Type B pancreatic cell (in vitro differentiated cells): ENCODE measurements at regions not wholly inside any gene's neighbourhood (a gene's known extent, or its start where the extent isn't known, plus 50 kb on each side); places are given as distances from the start of the nearest gene placed in this dataset.

ENCODE experiments used
- DNase-seq: peaks from one replicate; pipeline ENCODE4 v3.0.0; 2021; ENCODE audit warnings: mixed read lengths; ENCODE audit not compliant: unreplicated experiment; ENCODE audit errors: extremely low spot score
- H3K27ac Mint-ChIP-seq: 2 replicates; pipeline ENCODE4 v1.8.0; 2021; ENCODE audit warnings: mild to moderate bottlenecking, mixed read lengths
- H3K27me3 Mint-ChIP-seq: 2 replicates; pipeline ENCODE4 v1.8.0; 2021; ENCODE audit warnings: mixed read lengths
- H3K36me3 Mint-ChIP-seq: 2 replicates; pipeline ENCODE4 v1.8.0; 2021; ENCODE audit warnings: mixed read lengths
- H3K4me1 Mint-ChIP-seq: one replicate; pipeline ENCODE4 v1.8.0; 2021; ENCODE audit warnings: mixed read lengths; ENCODE audit not compliant: unreplicated experiment
- H3K4me3 Mint-ChIP-seq: 2 replicates; pipeline ENCODE4 v1.8.0; 2021; ENCODE audit warnings: mild to moderate bottlenecking, mixed read lengths
- H3K9me3 Mint-ChIP-seq: 2 replicates; pipeline ENCODE4 v1.8.0; 2021; ENCODE audit warnings: mixed read lengths
- TF ChIP-seq, protein P1 (sequence below): fragments of 200-600 bp; sonication (generic); conservative IDR thresholded peaks from 2 replicates; pipeline ENCODE4 v1.5.0; 2021; ENCODE audit warnings: antibody characterized with exemption, mild to moderate bottlenecking

DNA sequence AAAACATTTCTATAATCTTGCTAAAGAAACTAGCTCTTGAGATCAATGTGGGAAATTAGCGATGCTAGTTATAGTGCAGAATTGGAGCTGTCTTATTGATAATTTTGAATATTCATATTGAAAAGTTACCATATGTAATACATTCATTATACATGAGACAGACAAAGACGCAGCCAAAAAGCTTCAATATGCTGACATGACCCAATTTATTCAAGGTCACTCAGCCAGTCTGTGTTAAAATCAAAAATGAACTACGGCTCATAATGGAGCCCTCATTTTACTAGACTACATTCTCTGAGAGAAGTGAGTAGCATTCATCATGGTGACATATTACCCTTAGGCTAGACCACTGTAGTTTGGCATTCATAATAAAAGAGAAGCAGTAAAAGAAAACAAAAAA, 107.3 kb upstream of the GABRG2 start:
- Mint-ChIP-seq H3K9me3 (no peaks in the 10 kb centered on the region), H3K27ac (no peak overlapping the region), H3K4me3 (no peak overlapping the region), H3K27me3 (no peaks in the 10 kb centered on the region), H3K4me1 (no peaks in the 10 kb centered on the region), H3K36me3 (no peaks in the 10 kb centered on the region)
- DNase-seq = no peak
- TF ChIP-seq, protein P1, sequence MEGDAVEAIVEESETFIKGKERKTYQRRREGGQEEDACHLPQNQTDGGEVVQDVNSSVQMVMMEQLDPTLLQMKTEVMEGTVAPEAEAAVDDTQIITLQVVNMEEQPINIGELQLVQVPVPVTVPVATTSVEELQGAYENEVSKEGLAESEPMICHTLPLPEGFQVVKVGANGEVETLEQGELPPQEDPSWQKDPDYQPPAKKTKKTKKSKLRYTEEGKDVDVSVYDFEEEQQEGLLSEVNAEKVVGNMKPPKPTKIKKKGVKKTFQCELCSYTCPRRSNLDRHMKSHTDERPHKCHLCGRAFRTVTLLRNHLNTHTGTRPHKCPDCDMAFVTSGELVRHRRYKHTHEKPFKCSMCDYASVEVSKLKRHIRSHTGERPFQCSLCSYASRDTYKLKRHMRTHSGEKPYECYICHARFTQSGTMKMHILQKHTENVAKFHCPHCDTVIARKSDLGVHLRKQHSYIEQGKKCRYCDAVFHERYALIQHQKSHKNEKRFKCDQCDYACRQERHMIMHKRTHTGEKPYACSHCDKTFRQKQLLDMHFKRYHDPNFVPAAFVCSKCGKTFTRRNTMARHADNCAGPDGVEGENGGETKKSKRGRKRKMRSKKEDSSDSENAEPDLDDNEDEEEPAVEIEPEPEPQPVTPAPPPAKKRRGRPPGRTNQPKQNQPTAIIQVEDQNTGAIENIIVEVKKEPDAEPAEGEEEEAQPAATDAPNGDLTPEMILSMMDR = no peak

DNA sequence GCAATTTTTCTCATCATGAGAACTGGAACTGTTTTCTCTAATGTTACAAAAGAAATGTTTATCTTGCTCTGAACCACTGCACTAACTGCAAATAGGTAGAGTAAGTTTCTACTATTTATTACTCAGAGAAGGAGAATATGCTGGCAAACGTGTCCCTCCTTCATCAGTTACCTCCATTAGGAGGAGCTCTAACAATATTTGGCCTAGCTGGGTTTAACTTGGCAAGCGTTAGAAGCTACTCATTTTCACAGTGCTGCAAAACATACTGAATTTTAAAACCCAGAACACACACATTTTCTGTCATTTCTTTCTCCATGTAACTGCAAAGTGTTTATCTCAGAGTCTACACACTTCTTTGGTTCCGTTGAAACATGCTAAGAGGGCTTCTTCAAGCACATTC, 101.0 kb upstream of the GABRG2 start:
- Mint-ChIP-seq H3K4me1 (no peaks in the 10 kb centered on the region), H3K9me3 (no peaks in the 10 kb centered on the region), H3K27ac (no peak overlapping the region), H3K36me3 (no peaks in the 10 kb centered on the region), H3K4me3 (no peak overlapping the region), H3K27me3 (no peaks in the 10 kb centered on the region)
- TF ChIP-seq, protein P1 = peak; percentile 49
- DNase-seq = no peak

DNA sequence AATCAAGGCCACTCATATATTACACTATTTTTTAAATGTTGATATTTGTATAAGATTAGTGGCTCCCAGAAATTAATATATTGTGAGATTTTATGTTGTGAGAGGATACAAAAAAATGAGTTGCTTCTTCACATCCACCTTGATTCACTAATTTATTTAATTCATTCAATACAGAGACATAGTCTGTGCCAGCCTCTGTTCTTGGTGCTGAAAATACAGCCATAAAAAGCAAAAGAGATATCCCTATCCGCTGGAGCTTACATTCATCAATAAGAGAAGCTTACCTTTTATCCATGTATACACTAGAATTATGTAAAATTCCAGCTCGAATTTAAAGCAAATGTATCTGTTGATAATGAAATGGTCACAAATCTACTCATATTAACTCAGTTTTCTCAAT, 92.2 kb upstream of the GABRG2 start:
- Mint-ChIP-seq H3K4me1 (no peaks in the 10 kb centered on the region), H3K4me3 (no peak overlapping the region), H3K27ac (no peak overlapping the region), H3K27me3 (no peaks in the 10 kb centered on the region), H3K36me3 (no peaks in the 10 kb centered on the region), H3K9me3 (no peaks in the 10 kb centered on the region)
- DNase-seq = no peak
- TF ChIP-seq, protein P1 = no peak

DNA sequence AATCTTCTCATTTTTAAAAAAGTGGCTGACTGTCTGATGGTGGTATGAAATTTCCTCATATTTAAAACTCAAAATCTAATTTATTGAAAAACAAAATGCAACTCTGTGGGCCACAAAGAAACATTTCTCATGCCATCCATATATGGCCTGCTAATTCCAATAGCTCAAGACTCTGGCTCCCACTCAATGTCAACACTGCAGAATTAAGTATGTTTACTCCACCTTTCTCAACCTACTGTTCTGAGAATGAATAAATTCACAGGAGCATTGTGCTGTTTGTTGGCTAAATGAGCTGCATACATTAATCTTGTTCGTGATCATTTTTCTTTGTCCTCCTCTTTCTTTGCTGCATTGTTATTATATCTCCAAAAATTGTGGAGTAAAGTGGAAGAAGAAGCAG, 79.5 kb upstream of the GABRG2 start:
- no peak for DNase-seq
- Mint-ChIP-seq H3K9me3 (no peaks in the 10 kb centered on the region), H3K4me1 (no peaks in the 10 kb centered on the region), H3K4me3 (no peak overlapping the region), H3K36me3 (no peaks in the 10 kb centered on the region), H3K27me3 (no peaks in the 10 kb centered on the region), H3K27ac (no peak overlapping the region)
- TF ChIP-seq, protein P1 = no peak
